Activated CD4-positive, alpha-beta T cell treated with anti-CD3 and anti-CD28 coated beads, Interleukin-2, amount 10 ng/mL, durations not matched to agents 24 days and 14 days (primary cell): ENCODE measurements at regions not wholly inside any gene's neighbourhood (a gene's known extent, or its start where the extent isn't known, plus 50 kb on each side); places are given as distances from the start of the nearest gene placed in this dataset.
A peak's percentile ranks its signal among the peaks of the same experiment; 100 is the strongest.
"Not testable (repeated sequence)": the region's sequence is repeated elsewhere in the genome, so short reads cannot be mapped to it uniquely, and the experiment has no call there.

Source experiments
- DNase-seq: peaks from one replicate; pipeline ENCODE4 v3.0.0; 2022
- H3K27ac Mint-ChIP-seq: one replicate; pipeline ENCODE4 v1.8.0; 2022; ENCODE audit warnings: mild to moderate bottlenecking, mixed read lengths
- H3K27me3 Mint-ChIP-seq: one replicate; pipeline ENCODE4 v1.8.0; 2022; ENCODE audit warnings: mixed read lengths
- H3K36me3 Mint-ChIP-seq: one replicate; pipeline ENCODE4 v1.8.0; 2022; ENCODE audit warnings: low read depth, mild to moderate bottlenecking, mixed read lengths
- H3K4me1 Mint-ChIP-seq: one replicate; pipeline ENCODE4 v1.8.0; 2021; ENCODE audit warnings: mixed read lengths
- H3K4me3 Mint-ChIP-seq: one replicate; pipeline ENCODE4 v1.8.0; 2022; ENCODE audit warnings: mild to moderate bottlenecking, moderate library complexity, mixed read lengths
- H3K9me3 Mint-ChIP-seq: one replicate; pipeline ENCODE4 v1.8.0; 2021; ENCODE audit warnings: mixed read lengths
- intact Hi-C: fragments of 100-400 bp; cut with micrococcal nuclease; formaldehyde crosslinking; loops from one replicate; pipeline ENCODE4 v1.15.1; 2023

GRCh38 chr2:242004223-242004901 is 134.8 kb downstream of the RTP5 start:
- Mint-ChIP-seq H3K27ac (no peak overlapping the region), H3K4me1 (peaks cover 4% of the 10 kb centered on the region), H3K36me3 (no peaks in the 10 kb centered on the region), H3K27me3 (no peaks in the 10 kb centered on the region), H3K4me3 (no peak overlapping the region), H3K9me3 (no peaks in the 10 kb centered on the region)
- intact Hi-C loops, result no loop called here
- DNase-seq, result no peak

GRCh38 chr2:242004902-242005230 is 135.3 kb downstream of the RTP5 start:
- Mint-ChIP-seq H3K4me3 (no peak overlapping the region), H3K27me3 (no peaks in the 10 kb centered on the region), H3K27ac (no peak overlapping the region), H3K4me1 (peaks cover 4% of the 10 kb centered on the region), H3K36me3 (no peaks in the 10 kb centered on the region), H3K9me3 (no peaks in the 10 kb centered on the region)
- intact Hi-C loops, result no loop called here
- DNase-seq, result no peak

DNA sequence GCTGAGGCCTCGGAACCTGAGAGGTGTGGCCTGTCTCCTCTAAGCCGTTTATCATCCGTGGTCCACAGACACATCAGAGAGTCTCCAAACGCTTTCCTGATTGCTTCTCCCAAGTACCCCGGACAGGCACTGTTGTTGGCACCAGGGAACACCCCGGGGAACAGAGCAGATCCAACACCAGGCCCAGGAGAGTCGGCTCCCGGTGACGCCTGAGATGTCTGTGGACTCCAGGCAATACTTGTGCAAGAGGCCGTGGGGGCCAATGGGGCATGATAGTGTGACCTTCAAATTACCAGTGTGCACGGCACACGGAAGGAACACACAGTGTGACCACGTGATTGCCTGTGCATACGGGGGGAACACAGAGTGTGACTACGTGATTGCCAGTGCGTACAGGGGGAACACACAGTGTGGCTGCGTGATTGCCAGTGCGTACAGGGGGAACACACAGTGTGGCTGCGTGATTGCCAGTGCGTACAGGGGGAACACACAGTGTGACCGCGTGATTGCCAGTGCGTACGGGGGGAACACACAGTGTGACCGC is 136.6 kb downstream of the RTP5 start:
- H3K4me3 Mint-ChIP-seq, H3K27me3 Mint-ChIP-seq, H3K27ac Mint-ChIP-seq, DNase-seq, H3K36me3 Mint-ChIP-seq, H3K9me3 Mint-ChIP-seq, intact Hi-C loops, H3K4me1 Mint-ChIP-seq: not testable (repeated sequence)

DNA sequence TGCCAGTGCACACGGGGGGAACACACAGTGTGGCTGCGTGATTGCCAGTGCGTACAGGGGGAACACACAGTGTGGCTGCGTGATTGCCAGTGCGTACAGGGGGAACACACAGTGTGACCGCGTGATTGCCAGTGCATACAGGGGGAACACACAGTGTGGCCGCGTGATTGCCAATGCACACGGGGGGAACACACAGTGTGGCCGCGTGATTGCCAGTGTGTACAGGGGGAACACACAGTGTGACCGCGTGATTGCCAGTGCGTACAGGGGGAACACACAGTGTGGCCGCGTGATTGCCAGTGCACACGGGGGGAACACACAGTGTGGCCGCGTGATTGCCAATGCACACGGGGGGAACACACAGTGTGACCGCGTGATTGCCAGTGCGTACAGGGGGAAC is 139.4 kb downstream of the RTP5 start:
- H3K27me3 Mint-ChIP-seq, intact Hi-C loops, DNase-seq, H3K9me3 Mint-ChIP-seq, H3K4me3 Mint-ChIP-seq, H3K36me3 Mint-ChIP-seq, H3K27ac Mint-ChIP-seq: not testable (repeated sequence)
- H3K4me1 Mint-ChIP-seq, result peaks cover 11% of the 10 kb centered on the region

DNA sequence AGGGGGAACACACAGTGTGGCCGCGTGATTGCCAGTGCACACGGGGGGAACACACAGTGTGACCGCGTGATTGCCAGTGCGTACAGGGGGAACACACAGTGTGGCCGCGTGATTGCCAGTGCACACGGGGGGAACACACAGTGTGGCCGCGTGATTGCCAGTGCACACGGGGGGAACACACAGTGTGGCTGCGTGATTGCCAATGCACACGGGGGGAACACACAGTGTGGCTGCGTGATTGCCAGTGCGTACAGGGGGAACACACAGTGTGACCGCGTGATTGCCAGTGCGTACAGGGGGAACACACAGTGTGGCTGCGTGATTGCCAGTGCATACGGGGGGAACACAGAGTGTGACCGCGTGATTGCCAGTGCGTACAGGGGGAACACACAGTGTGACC is 140.3 kb downstream of the RTP5 start:
- H3K27ac Mint-ChIP-seq, H3K4me3 Mint-ChIP-seq, H3K36me3 Mint-ChIP-seq, H3K9me3 Mint-ChIP-seq, intact Hi-C loops, H3K27me3 Mint-ChIP-seq, DNase-seq: not testable (repeated sequence)
- H3K4me1 Mint-ChIP-seq, result peaks cover 11% of the 10 kb centered on the region

DNA sequence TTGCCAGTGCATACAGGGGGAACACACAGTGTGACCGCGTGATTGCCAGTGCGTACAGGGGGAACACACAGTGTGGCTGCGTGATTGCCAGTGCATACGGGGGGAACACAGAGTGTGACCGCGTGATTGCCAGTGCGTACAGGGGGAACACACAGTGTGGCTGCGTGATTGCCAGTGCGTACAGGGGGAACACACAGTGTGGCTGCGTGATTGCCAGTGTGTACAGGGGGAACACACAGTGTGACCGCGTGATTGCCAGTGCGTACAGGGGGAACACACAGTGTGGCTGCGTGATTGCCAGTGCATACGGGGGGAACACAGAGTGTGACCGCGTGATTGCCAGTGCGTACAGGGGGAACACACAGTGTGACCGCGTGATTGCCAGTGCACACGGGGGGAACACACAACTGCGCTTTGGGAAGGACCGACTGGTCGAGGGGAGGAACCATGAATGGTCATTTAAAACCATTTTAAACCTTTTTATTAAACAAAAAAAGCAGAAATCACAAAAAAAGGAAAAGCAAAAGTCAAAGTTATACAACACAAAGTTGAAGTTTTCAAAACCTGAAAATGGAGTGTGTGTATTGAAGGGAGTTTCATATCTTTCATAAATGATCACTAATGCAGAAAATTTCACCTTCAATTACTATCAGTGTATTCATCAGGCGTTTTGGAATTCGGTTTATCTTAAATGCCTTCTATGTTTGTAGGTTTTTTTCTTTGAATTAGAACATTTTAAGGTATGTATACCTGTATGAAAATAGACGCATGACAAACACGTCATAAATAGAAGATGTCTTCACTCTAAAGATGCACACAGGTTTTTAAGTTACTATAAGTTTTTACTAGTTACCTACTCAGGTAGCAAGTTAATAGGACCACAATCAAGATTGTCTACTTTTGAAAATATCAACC is 141.0 kb downstream of the RTP5 start:
- H3K9me3 Mint-ChIP-seq, intact Hi-C loops, H3K27ac Mint-ChIP-seq, H3K27me3 Mint-ChIP-seq, DNase-seq, H3K36me3 Mint-ChIP-seq, H3K4me3 Mint-ChIP-seq: not testable (repeated sequence)
- peaks cover 11% of the 10 kb centered on the region for H3K4me1 Mint-ChIP-seq

GRCh38 chr2:242011167-242011513 is 141.6 kb downstream of the RTP5 start:
- Mint-ChIP-seq H3K9me3 (no peaks in the 10 kb centered on the region), H3K4me3 (no peak overlapping the region), H3K4me1 (peaks cover 11% of the 10 kb centered on the region), H3K27ac (no peak overlapping the region), H3K27me3 (peaks cover 6% of the 10 kb centered on the region), H3K36me3 (no peaks in the 10 kb centered on the region)
- intact Hi-C loops, result no loop called here
- DNase-seq, result peak; percentile 73

- Mint-ChIP-seq H3K36me3 (no peaks in the 10 kb centered on the region), H3K27ac (peak overlapping the region; percentile 20), H3K9me3 (no peaks in the 10 kb centered on the region), H3K27me3 (peaks cover 7% of the 10 kb centered on the region), H3K4me1 (peaks cover 11% of the 10 kb centered on the region), H3K4me3 (no peak overlapping the region)
- DNase-seq, result no peak
- intact Hi-C loops, result no loop called here
These were observed 142.0 kb downstream of the RTP5 start for GRCh38 chr2:242011516-242011915.

GRCh38 chr2:242011991-242012764 is 142.6 kb downstream of the RTP5 start:
- H3K27ac Mint-ChIP-seq, result no peak overlapping the region
- intact Hi-C loops, result no loop called here
- peaks cover 8% of the 10 kb centered on the region for H3K27me3 Mint-ChIP-seq
- H3K9me3 Mint-ChIP-seq, result no peaks in the 10 kb centered on the region
- no peak for DNase-seq
- no peak overlapping the region for H3K4me3 Mint-ChIP-seq
- peaks cover 11% of the 10 kb centered on the region for H3K4me1 Mint-ChIP-seq
- no peaks in the 10 kb centered on the region for H3K36me3 Mint-ChIP-seq

- H3K4me3 Mint-ChIP-seq, result no peak overlapping the region
- intact Hi-C loops, result no loop called here
- peaks cover 11% of the 10 kb centered on the region for H3K4me1 Mint-ChIP-seq
These were observed 143.6 kb downstream of the RTP5 start for GRCh38 chr2:242012956-242013764.

GRCh38 chr2:242013771-242014170 is 144.2 kb downstream of the RTP5 start:
- no peak for DNase-seq
- peaks cover 11% of the 10 kb centered on the region for H3K4me1 Mint-ChIP-seq

More at GRCh38 chr2:242012956-242013764, 143.6 kb downstream of the RTP5 start:
- H3K9me3 Mint-ChIP-seq, result no peaks in the 10 kb centered on the region
- no peaks in the 10 kb centered on the region for H3K36me3 Mint-ChIP-seq
- no peak for DNase-seq
- no peak overlapping the region for H3K27ac Mint-ChIP-seq
- H3K27me3 Mint-ChIP-seq, result peaks cover 8% of the 10 kb centered on the region

GRCh38 chr2:242015108-242016065 is 145.9 kb downstream of the RTP5 start:
- peaks cover 12% of the 10 kb centered on the region for H3K27me3 Mint-ChIP-seq
- H3K4me1 Mint-ChIP-seq, result peaks cover 11% of the 10 kb centered on the region
- DNase-seq, result no peak
- no peaks in the 10 kb centered on the region for H3K9me3 Mint-ChIP-seq
- no peaks in the 10 kb centered on the region for H3K36me3 Mint-ChIP-seq
- no peak overlapping the region for H3K27ac Mint-ChIP-seq
- intact Hi-C loops, result no loop called here
- H3K4me3 Mint-ChIP-seq, result no peak overlapping the region

More at GRCh38 chr2:242013771-242014170, 144.2 kb downstream of the RTP5 start:
- H3K27me3 Mint-ChIP-seq, result peaks cover 8% of the 10 kb centered on the region
- no peaks in the 10 kb centered on the region for H3K9me3 Mint-ChIP-seq
- no peak overlapping the region for H3K4me3 Mint-ChIP-seq
- H3K36me3 Mint-ChIP-seq, result no peaks in the 10 kb centered on the region
- H3K27ac Mint-ChIP-seq, result no peak overlapping the region
- intact Hi-C loops, result no loop called here
